Activated T-helper 9 cell treated with anti-CD3 and anti-CD28 coated beads, Interleukin-2, amount 50 U/mL, for 16 hours (primary cell): ENCODE measurements at regions not wholly inside any gene's neighbourhood (a gene's known extent, or its start where the extent isn't known, plus 50 kb on each side); places are given as distances from the start of the nearest gene placed in this dataset.
"Not testable (repeated sequence)": the region's sequence is repeated elsewhere in the genome, so short reads cannot be mapped to it uniquely, and the experiment has no call there.

ENCODE experiments used
- DNase-seq: peaks from one replicate; pipeline ENCODE4 v3.0.0-alpha.2; 2020; ENCODE audit warnings: low read depth

- DNase-seq, result no peak
Measured at GRCh38 chr20:41717483-41717882, 99.3 kb upstream of the CHD6 start.

DNA sequence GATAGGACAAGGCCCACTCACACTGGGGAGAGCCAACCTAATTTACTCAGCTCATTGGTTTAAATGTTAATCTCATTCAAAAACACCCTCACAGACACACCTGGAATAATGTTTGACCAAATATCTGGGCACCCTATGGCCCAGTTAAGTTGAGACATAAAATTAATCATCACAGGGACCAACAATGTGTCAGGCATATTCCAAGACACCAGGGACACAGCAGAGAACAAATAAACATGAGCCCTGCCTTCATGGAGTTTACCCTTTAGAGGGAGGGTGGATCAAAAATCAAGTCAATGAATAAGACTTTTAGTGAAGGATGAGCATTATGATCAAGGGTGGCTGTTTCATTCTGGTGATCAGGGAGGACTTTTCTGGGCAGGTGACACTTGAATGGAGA is 98.7 kb upstream of the CHD6 start:
- DNase-seq, result no peak

- no peak for DNase-seq
Measured at GRCh38 chr20:41716436-41716835, 98.3 kb upstream of the CHD6 start.

- DNase-seq, result no peak
Measured at GRCh38 chr20:41715526-41715925, 97.3 kb upstream of the CHD6 start.

DNA sequence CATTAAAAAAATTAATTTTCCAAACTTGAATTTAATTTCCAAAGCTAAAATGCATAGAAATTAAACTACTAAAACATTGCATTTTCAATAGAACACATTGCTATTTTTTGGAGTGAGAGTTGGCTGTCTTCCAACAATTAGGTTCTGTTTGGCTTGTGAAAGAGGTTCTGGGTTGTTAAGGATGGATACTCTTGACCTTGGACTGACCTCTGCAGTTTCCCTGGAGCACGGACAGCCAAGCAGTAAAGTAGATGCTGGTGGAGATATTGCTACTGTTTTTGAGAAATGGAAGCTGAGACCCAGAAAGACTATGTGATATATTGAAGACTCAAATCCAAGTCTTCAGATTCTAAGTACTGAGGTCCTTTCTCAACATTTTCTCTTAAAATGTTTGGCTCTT is 95.9 kb upstream of the CHD6 start:
- DNase-seq, result no peak

- DNase-seq, result no peak
Measured at GRCh38 chr20:41704896-41705295, 86.7 kb upstream of the CHD6 start.

DNA sequence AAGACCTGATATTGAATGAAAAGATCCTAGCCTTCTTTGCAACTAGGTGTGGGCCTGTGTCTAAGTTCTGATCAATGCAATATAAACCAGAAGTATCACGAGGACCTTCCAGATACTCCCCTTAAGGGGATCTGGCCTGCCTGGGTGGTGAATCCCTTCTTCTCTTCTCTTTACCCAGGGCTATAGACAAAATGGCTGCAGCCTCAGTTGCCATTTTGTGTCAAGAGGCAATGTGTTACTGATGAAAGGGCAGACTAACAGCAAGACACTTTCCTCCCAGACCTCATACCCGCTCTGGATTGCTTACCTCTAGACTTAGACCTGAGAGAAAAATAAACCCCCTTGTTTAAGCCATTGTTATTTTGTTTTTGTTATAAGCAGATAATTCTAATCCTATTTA is 84.5 kb upstream of the CHD6 start:
- no peak for DNase-seq

DNA sequence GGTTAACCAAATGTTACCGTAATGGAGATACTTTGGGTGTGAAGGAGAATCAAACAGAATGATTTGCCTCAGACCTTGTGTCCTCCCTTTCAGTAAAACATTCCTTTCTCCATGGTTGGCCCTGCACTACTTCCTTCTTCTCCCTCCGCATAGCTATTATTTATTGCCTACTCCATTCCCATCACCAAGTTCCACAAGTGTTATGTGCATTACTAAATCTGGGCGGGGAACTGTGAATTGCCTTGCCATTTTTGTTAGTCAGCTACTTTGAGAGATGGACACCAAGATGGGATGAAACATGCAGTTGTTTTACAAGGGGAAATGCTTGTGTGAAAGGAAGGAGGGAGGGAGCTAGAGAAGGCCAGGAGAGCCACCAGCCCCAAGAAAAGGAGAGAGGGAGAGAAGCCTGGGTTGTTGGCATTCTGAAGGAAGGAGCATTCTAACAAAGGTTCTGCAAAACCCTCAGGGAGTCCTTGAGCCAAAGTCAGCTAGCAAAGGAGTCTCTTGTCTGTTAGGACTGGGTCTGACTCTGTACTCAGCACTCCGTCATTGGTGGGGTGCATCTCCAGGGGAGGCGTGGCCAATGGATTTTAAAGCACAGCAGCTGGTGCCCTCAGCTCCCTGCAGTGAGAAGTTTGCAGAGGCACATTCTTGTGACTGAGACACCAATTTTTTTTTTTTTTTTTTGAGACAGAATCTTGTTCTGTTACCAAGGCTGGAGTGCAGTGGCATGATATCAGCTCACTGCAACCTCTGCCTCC is 83.6 kb upstream of the CHD6 start:
- DNase-seq, result no peak

- not testable (repeated sequence) for DNase-seq
Measured at GRCh38 chr20:41699673-41700072, 81.5 kb upstream of the CHD6 start.

- DNase-seq, result no peak
Measured at GRCh38 chr20:41697861-41698559, 79.8 kb upstream of the CHD6 start.

DNA sequence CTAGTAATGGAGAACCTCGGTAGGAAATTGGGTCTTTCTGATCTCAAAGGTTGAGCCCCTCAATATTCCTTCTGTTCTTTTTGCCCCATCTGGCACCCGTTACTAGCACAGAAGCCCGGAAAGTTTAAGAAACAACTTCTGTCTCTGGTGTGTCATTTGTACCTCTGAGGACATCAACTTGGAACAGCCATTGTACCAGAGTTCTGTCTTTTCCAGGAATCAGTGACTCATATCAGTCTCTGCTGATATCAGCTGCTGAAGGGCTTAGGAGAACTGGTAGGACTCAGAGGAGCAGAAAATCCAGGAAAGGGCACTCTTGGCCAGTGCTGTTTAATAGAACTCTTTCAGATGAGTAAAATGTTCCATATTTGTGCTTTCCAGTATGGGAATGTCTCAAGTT is 78.3 kb upstream of the CHD6 start:
- DNase-seq, result no peak

DNA sequence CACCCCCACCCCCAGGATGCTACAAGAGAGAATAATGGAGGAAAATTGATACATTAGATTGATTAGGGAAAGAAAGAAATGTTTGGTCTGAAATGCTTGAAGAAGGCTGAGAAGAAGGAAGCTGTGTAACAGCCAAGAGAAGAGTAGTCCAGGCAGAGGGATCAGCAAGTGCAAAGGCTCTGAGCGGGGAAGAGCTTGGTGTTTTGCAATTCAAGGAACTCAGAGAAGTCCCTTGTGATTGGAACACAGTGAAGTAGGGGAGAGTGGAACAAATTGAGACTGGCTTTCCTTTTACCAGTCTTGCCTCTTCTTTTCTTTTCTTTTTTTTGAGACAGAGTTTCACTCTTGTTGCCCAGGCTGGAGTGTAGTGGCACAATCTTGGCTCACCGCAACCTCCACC is 76.6 kb upstream of the CHD6 start:
- no peak for DNase-seq

DNA sequence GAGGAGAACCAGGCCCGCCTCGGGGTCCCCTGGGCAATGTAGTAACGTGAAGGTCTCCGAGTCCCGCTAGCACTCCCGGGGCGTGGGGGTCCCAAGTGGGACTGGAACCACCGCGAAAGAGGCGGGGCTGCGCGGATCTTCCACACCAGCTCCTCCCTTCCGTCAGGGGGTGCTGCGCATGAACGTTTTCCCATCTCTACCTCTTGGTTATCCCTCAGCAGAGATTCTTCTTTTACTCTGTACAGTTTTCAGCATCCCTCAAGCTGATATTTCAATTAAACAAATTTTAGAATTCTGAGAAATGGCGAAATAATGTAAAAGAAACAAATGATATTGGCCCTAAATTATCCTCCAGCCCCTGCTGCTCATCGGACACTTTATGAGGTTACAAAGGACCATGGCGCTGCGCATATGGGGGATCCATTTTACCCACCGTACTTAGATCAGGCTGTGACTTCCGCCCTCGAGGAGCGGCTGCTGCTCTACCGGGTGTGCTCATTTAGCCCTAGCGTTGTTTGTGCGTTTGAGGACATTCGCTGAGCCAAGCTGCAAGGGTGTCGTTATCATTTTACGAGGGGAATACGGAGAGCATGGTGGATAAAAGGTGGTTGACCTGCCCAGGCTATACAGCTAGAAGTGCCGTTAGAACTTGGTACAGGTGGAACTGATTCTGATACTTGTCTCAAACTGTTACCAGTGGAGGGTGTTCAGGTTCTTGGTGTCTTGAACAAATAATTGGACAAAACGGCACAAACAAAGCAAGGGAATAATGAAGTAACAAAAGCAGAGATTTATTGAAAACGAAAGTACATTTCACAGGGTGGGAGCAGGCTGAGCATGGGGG is 75.2 kb upstream of the CHD6 start:
- peak; percentile 62 for DNase-seq

DNA sequence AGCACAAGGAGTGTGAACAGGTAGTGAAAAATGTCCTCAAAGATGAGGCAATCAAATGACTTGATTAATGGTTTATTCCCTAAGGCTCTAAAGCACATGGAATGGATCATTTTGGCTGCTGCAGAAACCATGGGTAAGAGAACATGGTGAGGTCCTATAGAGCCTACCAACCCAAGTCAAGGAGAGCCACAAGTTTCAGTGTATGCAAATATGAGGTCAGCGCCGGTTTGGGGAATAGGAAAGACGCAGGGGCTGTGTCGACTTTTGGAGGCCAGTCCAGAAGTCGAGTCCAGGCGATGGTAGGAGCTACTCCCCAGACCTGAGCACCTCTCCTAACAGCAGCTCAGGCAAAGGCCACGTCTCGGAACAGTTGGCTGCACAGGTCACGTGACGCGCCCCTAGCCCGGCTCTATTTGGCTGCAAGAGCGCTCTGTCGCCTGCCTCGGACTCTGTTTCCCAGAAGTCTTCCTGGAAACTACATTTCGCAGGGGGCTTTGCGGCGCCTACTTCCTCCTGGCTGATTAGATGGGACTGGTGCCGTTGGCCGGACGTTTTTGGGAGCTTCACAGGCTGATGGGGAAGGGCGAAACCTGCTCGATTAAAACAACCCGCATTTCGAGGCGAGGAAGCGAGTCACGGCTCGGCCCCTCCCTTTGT is 74.4 kb upstream of the CHD6 start:
- DNase-seq, result peak; percentile 52

- no peak for DNase-seq
Measured at GRCh38 chr20:41691443-41691842, 73.3 kb upstream of the CHD6 start.

DNA sequence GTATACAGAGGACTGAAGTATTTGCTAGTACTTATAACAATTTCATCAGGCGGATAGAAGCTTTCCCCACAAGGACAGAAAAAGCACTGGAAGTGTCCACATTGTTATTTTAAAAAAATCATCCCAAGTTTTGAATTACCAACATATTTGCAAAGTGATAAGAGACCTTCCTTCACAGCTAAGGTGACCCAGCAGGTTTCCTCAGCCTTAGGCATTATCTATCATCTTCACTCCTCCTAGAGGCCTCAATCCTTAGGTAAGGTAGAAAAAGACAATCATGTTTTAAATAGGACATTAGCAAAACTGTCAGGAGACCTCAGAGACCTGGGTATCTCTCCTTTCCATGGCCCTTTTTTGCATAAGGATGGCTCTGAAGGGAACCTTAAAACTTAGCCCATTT is 72.5 kb upstream of the CHD6 start:
- no peak for DNase-seq

- no peak for DNase-seq
Measured at GRCh38 chr20:41686961-41687360, 68.8 kb upstream of the CHD6 start.

- not testable (repeated sequence) for DNase-seq
Measured at GRCh38 chr20:41685145-41685544, 67.0 kb upstream of the CHD6 start.

- no peak for DNase-seq
Measured at GRCh38 chr20:41678799-41679198, 60.6 kb upstream of the CHD6 start.

DNA sequence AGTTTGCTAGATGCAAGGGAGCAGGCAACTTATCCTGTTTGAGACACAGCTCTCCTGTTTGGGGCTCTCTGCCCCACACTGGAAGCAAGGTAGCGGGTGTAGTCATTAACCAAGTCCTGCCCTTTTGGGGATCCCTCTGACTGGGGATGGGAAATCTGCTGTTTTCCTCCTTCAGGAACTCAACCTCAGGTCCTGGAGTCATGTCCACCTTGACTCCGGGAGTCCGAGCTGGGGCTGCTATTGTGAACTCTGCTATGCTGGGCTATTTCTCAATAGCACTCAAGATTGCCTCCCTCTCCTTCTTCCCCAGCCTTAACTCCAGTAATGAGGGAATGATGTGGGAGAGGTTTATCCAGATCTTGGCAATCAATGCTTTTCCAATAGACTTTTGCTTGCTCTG is 54.1 kb upstream of the CHD6 start:
- no peak for DNase-seq

- no peak for DNase-seq
Measured at GRCh38 chr20:41671143-41671542, 53.0 kb upstream of the CHD6 start.

DNA sequence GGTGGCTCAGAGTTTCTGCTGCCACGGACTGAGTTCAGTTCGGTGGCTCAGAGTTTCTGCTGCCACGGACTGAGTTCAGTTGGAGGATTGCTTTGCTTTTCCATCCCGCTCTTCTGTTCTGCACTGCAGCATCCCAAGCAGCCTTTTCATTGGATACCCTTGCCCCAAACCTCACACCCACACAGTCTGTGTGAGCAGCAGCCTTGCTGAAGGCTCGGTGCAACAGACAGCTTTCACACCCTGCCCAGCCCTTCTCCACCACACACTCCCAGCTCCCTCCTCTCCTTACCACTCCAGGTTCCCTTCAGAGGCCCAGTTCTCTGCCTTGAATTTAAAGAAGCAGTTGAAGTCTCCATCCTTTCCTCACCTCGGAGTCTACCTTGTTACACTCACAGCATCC is 52.5 kb upstream of the CHD6 start:
- DNase-seq, result no peak
